VCaP (cell line): ENCODE measurements at regions not wholly inside any gene's neighbourhood (a gene's known extent, or its start where the extent isn't known, plus 50 kb on each side); places are given as distances from the start of the nearest gene placed in this dataset.
A peak's percentile ranks its signal among the peaks of the same experiment; 100 is the strongest.

Experiments
- H3K27ac ChIP-seq: fragments of 450-650 bp; 2 replicates; pipeline ENCODE4 v1.5.1; 2017
- CTCF ChIP-seq: fragments of 450-650 bp; conservative IDR thresholded peaks from 2 replicates; pipeline ENCODE4 v1.5.1; 2017; ENCODE audit warnings: mild to moderate bottlenecking, moderate library complexity

- H3K27ac ChIP-seq, result no peak overlapping the region
- TF ChIP-seq CTCF, result no peak
These were observed 62.2 kb downstream of the SPANXN3 start for GRCh38 chrX:143455046-143455445.

GRCh38 chrX:143437439-143437838, 79.8 kb downstream of the SPANXN3 start:
- no peak overlapping the region for H3K27ac ChIP-seq
- TF ChIP-seq CTCF, result peak; percentile 34

GRCh38 chrX:143435916-143436315, 81.4 kb downstream of the SPANXN3 start:
- TF ChIP-seq CTCF, result no peak

GRCh38 chrX:143429811-143430210, 87.5 kb downstream of the SPANXN3 start:
- TF ChIP-seq CTCF, result no peak
- H3K27ac ChIP-seq, result no peak overlapping the region

More at GRCh38 chrX:143435916-143436315, 81.4 kb downstream of the SPANXN3 start:
- H3K27ac ChIP-seq, result no peak overlapping the region

- H3K27ac ChIP-seq, result no peak overlapping the region
- TF ChIP-seq CTCF, result no peak
These were observed 88.1 kb downstream of the SPANXN3 start for GRCh38 chrX:143429131-143429530.

GRCh38 chrX:143401160-143401559, 116.1 kb downstream of the SPANXN3 start:
- no peak for TF ChIP-seq CTCF
- no peak overlapping the region for H3K27ac ChIP-seq

GRCh38 chrX:143378851-143379250, 138.4 kb downstream of the SPANXN3 start:
- no peak for TF ChIP-seq CTCF
- H3K27ac ChIP-seq, result no peak overlapping the region

GRCh38 chrX:143363419-143363818, 153.9 kb downstream of the SPANXN3 start:
- H3K27ac ChIP-seq, result no peak overlapping the region
- no peak for TF ChIP-seq CTCF
